Activated naive CD8-positive, alpha-beta T cell (primary cell): ENCODE measurements at regions not wholly inside any gene's neighbourhood (a gene's known extent, or its start where the extent isn't known, plus 50 kb on each side); places are given as distances from the start of the nearest gene placed in this dataset.

ENCODE experiments used
- H3K27ac Mint-ChIP-seq: one replicate; pipeline ENCODE4 v1.8.0; 2021; ENCODE audit warnings: mixed read lengths
- H3K27me3 Mint-ChIP-seq: one replicate; pipeline ENCODE4 v1.8.0; 2021; ENCODE audit warnings: mixed read lengths
- H3K36me3 Mint-ChIP-seq: one replicate; pipeline ENCODE4 v1.8.0; 2021; ENCODE audit warnings: mixed read lengths
- H3K4me1 Mint-ChIP-seq: one replicate; pipeline ENCODE4 v1.8.0; 2021; ENCODE audit warnings: low read depth, mixed read lengths
- H3K4me3 Mint-ChIP-seq: one replicate; pipeline ENCODE4 v1.8.0; 2021; ENCODE audit warnings: mild to moderate bottlenecking, mixed read lengths
- H3K9me3 Mint-ChIP-seq: one replicate; pipeline ENCODE4 v1.8.0; 2021; ENCODE audit warnings: low read depth, mixed read lengths

DNA sequence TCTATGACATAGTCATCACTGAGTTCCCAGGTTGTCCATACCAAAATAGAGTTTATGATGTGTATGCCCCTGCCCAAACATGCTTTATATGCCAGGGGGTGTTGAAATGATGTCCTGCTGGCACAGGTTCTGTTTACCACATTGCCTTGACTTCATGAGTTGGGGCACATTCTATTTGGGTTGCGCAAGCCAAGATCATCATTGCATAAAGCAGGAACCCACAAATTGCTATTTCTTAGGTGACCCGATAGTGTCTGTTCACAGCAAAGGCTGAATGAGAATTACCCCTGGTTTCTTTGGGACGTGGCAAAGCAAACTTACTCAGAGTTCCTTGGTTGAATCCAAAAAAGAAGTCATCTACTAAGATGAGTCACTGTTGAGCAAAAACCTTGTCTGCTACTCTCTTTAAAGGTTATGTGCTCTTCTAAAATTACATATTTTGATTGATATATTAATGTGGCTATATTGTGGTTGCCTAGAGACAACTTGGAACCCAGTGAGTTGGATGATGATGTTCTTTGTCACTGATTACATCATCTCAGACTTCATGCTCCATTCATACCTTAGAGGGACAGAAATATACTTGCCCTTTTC lies 912.6 kb upstream of the SOX9 start:
- Mint-ChIP-seq H3K4me3 (no peak overlapping the region), H3K27me3 (no peaks in the 10 kb centered on the region), H3K4me1 (no peaks in the 10 kb centered on the region), H3K27ac (no peak overlapping the region), H3K9me3 (peaks cover 12% of the 10 kb centered on the region), H3K36me3 (no peaks in the 10 kb centered on the region)

DNA sequence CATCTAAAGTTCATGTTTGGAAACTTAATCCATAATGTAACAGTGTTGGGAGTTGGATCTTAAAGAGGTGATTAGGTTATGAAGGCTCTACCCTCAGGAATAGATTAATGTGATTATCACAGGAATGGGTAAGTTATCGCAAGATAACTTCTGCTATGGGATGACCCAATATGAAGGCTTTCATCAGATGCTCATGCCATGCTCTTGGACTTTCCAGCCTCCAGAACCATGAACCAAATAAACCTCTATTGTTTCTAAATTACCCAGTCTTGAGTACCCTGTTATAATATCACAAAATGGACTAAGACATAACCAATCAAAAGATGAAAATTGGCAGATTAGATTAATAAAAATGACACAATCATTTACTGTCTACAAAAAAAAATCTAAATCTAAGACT lies 906.9 kb upstream of the SOX9 start:
- Mint-ChIP-seq H3K36me3 (no peaks in the 10 kb centered on the region), H3K4me3 (no peak overlapping the region), H3K4me1 (no peaks in the 10 kb centered on the region), H3K27me3 (no peaks in the 10 kb centered on the region), H3K27ac (no peak overlapping the region), H3K9me3 (peaks cover 23% of the 10 kb centered on the region)

DNA sequence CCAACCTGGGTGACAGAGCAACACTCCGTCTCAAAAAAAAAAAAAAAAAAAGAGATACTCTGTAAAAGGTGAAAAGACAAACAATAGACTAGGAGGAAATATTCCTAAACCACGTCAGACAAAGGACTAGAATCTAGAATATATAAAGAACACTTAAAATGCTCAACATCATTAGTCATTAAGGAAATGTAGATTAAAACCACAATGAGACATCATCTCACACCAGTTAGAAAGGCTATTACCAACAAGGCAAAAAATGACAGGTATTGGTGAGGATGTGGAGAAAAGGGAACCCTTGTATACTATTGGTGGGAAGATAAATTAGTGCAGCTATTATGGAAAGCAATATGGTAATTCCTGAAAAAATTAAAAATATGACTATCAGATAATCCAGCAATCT lies 903.1 kb upstream of the SOX9 start:
- Mint-ChIP-seq H3K27ac (no peak overlapping the region), H3K9me3 (peaks cover 18% of the 10 kb centered on the region), H3K36me3 (no peaks in the 10 kb centered on the region), H3K4me1 (no peaks in the 10 kb centered on the region), H3K27me3 (no peaks in the 10 kb centered on the region), H3K4me3 (no peak overlapping the region)

DNA sequence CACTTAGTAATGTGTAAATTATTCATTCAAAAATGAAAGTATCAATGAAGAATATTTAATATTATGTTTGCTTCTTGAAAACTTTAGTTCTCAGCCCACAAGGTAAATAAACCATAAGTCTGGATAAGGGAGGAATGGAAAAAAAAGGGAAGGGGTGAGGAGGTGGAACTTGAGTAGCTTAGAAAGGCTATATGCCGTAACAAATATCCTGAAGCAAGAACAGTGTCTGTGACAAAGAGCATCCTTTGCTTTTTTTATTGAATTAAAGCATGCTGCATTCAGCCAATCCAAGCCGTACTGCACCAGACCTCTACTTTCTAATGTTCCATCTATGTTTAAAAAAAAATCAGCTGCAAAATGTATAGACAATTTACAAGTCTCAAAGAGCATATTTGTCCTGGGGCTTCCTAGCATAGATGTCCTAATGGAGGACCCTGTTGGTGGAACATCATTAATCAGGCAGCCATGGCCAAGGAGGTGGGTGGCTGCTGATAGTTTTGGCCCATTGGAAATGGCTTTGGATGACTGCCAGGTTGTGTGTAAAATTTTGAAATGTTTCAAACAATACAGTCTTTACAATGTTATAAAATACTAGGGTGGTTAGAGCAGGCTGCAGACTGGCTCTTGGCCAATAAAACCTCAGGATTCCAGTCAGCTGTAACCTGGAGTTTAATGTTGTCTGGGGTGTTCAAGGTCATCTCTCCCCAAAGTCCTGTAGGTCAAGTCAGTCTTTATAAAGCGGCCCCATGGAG lies 895.8 kb upstream of the SOX9 start:
- Mint-ChIP-seq H3K9me3 (peaks cover 7% of the 10 kb centered on the region), H3K27ac (no peak overlapping the region), H3K4me1 (no peaks in the 10 kb centered on the region), H3K27me3 (no peaks in the 10 kb centered on the region), H3K36me3 (no peaks in the 10 kb centered on the region), H3K4me3 (no peak overlapping the region)

DNA sequence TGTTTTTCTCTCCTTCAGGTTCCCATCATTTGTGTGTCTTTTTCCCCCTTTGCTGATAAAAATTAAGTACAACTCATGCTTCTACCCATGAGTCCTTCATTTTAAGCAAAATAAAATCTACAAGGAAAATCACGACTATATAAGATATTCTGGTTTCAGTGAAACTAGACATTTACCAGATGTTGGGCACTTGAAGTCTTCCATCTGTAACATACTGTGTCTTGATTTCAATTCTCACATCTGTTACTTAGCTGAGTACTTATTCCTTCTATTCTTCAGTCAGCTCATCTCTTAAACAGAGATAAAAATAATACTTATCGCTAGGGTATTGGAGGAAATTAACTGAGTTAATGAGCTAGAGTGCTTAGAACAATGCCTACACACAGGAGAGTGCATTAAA lies 893.0 kb upstream of the SOX9 start:
- H3K27ac Mint-ChIP-seq: no peak overlapping the region
- H3K9me3 Mint-ChIP-seq: peaks cover 11% of the 10 kb centered on the region
- no peaks in the 10 kb centered on the region for H3K36me3 Mint-ChIP-seq
- H3K4me3 Mint-ChIP-seq: no peak overlapping the region
- no peaks in the 10 kb centered on the region for H3K27me3 Mint-ChIP-seq
- H3K4me1 Mint-ChIP-seq: no peaks in the 10 kb centered on the region

DNA sequence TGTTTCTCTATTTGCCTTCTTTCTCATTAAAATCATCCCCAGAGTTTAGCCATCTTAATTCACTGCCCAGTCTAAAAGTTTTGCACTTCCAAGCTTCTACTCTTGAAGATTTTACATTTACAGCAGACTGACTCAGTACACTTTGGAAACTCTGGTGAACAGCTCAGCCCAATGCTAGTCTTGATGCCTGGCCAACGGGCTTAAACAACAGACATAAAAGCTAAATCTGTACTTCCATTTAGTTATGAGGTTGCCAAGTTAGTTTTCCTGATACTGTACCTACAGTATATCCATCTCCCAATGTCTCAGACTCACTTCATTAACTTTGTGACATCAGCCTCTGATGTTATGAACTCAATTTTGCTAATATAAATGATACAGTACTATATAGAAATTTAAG lies 891.8 kb upstream of the SOX9 start:
- Mint-ChIP-seq H3K9me3 (peaks cover 12% of the 10 kb centered on the region), H3K27ac (no peak overlapping the region), H3K4me1 (no peaks in the 10 kb centered on the region), H3K36me3 (no peaks in the 10 kb centered on the region), H3K4me3 (no peak overlapping the region), H3K27me3 (no peaks in the 10 kb centered on the region)

DNA sequence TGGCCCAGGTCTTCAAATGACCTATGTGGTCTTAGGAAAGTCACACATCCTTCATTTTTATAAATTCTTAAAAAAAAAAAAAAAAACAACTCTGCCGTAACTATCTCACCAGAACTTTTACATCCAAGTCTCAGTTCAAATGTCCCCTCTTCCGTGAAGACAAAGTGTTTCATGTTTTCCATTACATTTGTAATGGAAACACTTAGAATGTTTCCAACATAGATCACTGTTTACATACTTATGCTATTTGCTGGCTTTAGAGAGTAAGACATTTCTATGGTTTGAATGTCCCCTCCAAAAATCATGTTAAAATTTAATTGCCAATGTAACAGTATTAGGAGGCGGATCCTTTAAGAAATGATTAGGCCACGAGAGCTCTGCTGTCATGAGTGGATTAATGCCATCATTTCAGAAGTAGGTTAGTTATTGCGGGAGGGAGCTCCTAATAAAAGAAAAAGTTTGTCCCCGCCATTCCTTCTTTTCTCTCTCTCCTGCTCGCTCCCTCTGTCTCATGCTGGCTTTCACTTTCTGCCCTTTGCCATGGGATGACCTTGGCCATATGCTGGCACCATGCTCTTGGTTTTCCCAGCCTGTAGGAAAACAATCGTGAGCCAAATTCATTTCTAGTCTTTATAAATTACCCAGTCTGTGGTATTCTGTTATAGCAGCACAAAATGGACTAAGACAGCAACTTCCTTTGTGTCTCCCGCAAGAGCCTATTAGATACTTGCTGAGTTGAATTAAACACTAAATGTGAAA lies 887.8 kb upstream of the SOX9 start:
- no peak overlapping the region for H3K27ac Mint-ChIP-seq
- peaks cover under 1% of the 10 kb centered on the region for H3K27me3 Mint-ChIP-seq
- H3K36me3 Mint-ChIP-seq: no peaks in the 10 kb centered on the region
- no peaks in the 10 kb centered on the region for H3K4me1 Mint-ChIP-seq
- no peak overlapping the region for H3K4me3 Mint-ChIP-seq
- peaks cover 6% of the 10 kb centered on the region for H3K9me3 Mint-ChIP-seq

DNA sequence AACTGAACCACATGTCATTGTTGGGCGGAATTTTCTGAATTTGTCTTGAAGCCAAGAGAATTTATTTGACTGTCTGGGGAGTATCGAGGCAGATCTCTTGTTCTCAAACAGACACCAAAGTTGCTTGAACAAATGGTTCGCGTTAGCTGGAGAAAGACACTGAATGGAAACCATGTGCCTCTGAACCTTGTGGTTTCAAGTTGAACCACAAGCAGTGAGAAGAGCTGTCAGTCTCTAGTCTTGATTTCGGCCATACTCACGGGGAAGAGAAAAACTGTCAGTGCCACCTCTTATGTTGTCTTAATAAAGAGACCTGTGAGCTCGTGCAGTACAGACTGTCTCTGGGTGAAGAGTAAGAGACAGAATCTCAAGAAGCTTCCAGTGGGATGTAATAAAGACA lies 886.5 kb upstream of the SOX9 start:
- Mint-ChIP-seq H3K9me3 (peaks cover 6% of the 10 kb centered on the region), H3K4me1 (no peaks in the 10 kb centered on the region), H3K27ac (no peak overlapping the region), H3K4me3 (no peak overlapping the region), H3K36me3 (no peaks in the 10 kb centered on the region), H3K27me3 (peaks cover 1% of the 10 kb centered on the region)

DNA sequence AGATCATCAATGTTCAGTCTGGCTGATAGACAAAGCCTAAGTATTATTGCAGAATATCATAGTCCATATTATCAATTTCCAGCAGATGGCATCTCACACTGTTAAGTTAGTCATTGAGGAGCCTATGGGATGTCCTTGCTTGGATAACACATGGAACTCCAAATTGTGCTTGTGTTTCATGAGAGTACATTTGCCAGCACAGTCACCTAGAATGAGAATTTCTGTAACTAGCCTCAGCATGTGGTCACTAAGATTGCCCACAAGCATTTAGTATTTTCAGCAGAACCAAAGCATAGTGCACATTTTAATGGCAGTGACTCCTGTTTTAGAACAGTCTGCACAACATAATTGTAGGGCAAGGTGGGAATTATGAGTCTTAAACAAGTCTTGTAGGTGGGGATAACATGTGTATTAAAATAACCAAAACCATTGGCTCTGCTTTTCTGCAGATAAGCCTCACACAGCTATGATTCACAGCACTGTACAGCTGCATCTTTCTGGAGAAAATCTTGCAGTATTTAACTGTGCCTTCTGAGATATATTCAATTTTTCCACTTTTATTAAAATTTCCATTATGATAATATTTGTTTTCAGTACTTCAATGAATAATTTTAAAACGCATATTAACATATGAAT lies 882.8 kb upstream of the SOX9 start:
- no peaks in the 10 kb centered on the region for H3K4me1 Mint-ChIP-seq
- no peaks in the 10 kb centered on the region for H3K36me3 Mint-ChIP-seq
- H3K27me3 Mint-ChIP-seq: peaks cover 1% of the 10 kb centered on the region
- no peak overlapping the region for H3K4me3 Mint-ChIP-seq
- no peaks in the 10 kb centered on the region for H3K9me3 Mint-ChIP-seq
- H3K27ac Mint-ChIP-seq: no peak overlapping the region

DNA sequence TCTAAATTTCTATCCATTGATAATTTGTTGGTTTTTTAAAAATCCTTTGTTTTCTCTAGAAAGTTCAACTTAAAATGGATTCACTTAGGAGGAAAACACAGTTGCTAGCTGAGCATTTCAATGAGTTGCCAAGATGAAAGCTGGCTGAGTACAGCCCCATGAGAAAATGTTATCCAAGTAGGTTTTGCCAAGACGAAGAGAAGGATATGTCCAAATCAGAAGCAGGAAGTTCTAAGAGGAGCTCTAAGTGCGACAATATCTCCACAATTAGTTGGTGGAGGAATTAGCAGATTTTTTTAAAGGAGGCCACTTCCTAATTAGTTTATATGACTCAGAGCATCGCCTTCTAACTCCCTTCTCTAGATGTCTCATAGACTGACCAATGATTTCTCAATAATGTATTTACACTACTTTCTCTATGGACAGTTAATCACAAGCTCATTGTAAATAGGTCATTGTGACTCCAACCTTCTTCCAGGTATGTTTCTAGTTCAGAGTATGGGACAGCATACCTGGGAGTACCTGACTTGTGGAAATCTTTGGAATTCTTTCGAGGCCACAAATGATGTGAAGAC lies 873.3 kb upstream of the SOX9 start:
- Mint-ChIP-seq H3K9me3 (peaks cover 12% of the 10 kb centered on the region), H3K4me3 (no peak overlapping the region), H3K27me3 (no peaks in the 10 kb centered on the region), H3K27ac (no peak overlapping the region), H3K36me3 (no peaks in the 10 kb centered on the region), H3K4me1 (no peaks in the 10 kb centered on the region)

DNA sequence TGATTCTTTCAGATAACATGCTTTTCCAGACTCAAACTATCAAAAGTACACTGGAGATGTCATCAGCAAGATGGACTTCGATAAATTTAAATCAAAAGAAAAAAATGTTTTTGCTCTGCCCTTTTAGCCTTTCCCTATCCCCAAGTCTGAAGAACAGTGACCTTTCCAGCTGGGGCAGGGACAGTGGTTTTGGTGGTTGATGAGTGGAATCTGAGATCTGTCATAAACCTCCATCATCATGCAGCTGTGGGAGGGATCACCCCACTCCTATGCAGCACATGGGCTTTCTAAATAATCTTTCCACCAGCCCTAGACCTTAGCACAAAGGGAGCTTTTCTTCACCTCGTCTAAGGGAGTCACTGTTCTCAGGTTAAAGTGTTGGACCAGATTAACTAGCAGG lies 869.5 kb upstream of the SOX9 start:
- Mint-ChIP-seq H3K27me3 (no peaks in the 10 kb centered on the region), H3K4me3 (no peak overlapping the region), H3K36me3 (no peaks in the 10 kb centered on the region), H3K4me1 (no peaks in the 10 kb centered on the region), H3K9me3 (peaks cover 4% of the 10 kb centered on the region), H3K27ac (no peak overlapping the region)

DNA sequence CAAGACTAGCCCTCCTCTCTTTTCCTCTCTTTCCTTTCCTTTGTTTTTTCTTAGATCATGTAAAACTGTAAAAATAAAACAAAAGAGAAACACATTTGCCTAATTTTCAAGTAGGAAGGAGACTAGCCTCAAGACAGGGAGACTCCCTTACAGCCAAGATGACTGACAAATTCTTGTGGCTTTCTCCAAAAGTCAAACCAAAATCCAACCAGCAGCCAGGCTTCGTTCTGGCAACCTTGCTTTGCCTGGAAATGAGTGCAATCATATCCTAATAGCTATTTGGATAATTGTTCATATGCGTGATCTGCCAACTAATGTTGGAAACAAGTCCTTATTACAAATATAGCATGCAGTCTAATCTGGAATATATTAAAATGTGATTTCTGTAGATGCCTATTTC lies 868.9 kb upstream of the SOX9 start:
- no peak overlapping the region for H3K4me3 Mint-ChIP-seq
- H3K9me3 Mint-ChIP-seq: peaks cover 4% of the 10 kb centered on the region
- no peak overlapping the region for H3K27ac Mint-ChIP-seq
- H3K27me3 Mint-ChIP-seq: no peaks in the 10 kb centered on the region
- no peaks in the 10 kb centered on the region for H3K4me1 Mint-ChIP-seq
- no peaks in the 10 kb centered on the region for H3K36me3 Mint-ChIP-seq

DNA sequence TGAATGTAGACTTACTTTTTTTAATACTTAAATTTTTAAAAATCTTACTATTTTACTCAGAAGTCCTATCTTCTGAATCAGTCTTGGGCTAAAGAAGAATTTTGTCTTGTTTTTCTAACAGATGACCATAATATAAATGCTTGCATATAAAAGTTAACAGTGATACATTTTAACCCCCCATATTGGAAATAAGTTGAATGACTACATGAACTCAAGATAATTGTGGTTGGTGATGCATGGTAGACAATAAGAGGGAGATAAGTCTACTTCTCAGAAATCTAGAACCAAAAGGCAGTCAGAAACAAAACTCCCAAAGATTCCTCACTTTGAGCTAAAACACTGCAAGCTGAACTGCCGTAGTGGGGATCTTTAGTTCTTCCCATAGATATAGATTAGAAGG lies 868.4 kb upstream of the SOX9 start:
- Mint-ChIP-seq H3K27me3 (no peaks in the 10 kb centered on the region), H3K4me1 (no peaks in the 10 kb centered on the region), H3K36me3 (no peaks in the 10 kb centered on the region), H3K4me3 (no peak overlapping the region), H3K27ac (no peak overlapping the region), H3K9me3 (peaks cover 4% of the 10 kb centered on the region)

DNA sequence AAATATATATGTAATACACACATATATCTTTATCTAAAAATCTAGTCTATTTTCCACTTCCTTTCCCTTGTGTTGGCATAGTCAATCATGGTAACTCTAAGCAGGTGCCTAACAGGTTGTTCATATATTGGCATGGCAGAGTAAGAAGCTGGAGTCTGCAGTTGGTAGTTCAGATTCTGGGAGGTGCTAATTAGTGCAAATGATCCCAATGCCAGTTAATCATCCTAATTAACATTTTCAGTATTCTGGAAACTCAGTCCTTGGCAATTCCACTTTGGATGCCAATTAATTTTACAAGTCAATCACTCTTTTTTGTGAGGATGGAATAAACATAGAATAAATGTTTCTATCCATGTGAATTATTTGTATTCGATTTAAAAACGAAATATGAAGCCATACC lies 863.7 kb upstream of the SOX9 start:
- Mint-ChIP-seq H3K27me3 (no peaks in the 10 kb centered on the region), H3K27ac (no peak overlapping the region), H3K9me3 (no peaks in the 10 kb centered on the region), H3K36me3 (no peaks in the 10 kb centered on the region), H3K4me3 (no peak overlapping the region), H3K4me1 (no peaks in the 10 kb centered on the region)

DNA sequence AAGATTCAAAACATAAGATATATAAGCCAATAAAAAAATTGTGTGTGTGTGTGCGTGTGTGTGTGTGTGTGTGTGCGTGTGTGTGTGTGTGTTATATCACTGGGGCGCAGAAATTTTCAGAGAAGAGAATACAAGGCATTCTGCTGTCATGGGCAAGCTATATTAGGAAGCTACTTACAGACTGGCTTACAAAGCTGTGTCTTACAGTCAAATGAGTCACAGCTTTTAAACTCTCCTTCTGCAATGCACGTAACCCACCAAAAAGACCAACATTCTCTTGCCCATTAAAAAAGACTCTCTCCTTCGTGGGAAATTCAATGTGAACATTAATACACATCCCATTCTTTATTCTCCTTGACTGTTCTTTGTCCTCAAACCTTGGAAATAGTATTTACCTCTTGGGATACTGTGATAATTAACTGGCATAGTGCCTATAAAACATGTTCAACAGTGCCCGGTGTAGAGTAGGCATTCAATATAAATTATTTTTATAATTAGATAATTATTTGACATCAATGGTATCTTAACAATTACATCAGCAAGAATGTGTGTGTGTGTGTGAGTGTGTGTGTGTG lies 860.4 kb upstream of the SOX9 start:
- Mint-ChIP-seq H3K4me3 (no peak overlapping the region), H3K27ac (no peak overlapping the region), H3K4me1 (no peaks in the 10 kb centered on the region), H3K27me3 (no peaks in the 10 kb centered on the region), H3K9me3 (peaks cover 12% of the 10 kb centered on the region), H3K36me3 (no peaks in the 10 kb centered on the region)
